ENCODE measurements at regions not wholly inside any gene's neighbourhood (a gene's known extent, or its start where the extent isn't known, plus 50 kb on each side); places are given as distances from the start of the nearest gene placed in this dataset.

DNA sequence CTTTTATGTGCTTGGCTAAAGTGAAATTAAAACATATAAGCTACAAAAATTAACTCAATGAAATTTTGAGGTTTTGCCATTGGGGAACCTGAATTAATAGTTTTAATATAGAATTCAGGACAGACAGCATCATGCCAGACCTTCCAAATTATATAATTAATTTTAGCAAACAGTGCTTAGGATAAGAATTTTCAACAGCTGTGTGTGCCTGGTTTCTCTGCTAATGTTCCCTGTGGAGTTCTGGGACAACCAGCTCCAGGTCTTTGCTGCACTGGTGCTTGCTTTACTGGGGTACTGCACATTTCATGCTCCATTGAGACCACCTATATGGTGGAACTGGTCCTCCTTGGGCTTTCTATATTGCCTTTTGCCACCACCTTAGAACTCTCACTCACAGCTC is 199.5 kb downstream of the NDFIP2 start:
- no peak for DNase-seq

DNA sequence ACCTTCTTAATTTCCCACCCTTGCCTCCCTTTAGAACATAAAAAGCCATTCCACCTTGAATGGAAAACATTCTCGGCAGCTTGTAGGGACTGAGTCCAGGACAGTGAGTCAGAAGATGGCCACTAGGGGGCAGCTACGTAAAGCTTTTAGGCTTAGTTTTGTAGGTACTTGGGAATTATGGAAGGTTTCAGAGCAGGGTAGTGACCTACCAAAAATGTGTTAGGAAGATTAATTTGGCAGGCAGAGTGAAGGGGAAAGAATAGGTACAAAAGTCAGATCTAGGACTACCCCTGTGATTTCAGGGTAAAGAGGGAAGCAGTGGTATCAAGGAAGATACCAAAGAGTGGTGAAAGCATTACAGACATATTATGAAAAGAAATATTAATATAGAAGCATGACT is 198.4 kb downstream of the NDFIP2 start:
- peak; percentile 71 for DNase-seq

DNA sequence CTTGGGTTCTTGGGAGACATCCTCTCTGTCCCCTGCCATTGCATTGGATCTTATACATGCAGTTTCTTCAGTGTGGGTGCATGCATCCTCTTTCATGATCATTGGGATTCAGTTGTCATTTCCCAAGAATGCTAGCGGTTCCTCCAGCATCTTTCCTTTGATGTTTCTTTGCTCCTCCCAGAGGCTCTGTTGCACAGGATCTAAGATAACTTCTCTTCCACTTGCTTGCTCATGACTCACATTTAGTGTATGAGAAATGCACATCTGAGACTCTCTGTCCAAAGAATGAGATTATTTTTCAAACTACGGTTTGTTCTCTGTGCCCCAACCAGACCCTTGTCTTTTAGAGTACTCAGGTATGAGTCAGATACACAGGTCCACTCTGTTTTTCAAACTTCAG is 197.1 kb downstream of the NDFIP2 start:
- DNase-seq = no peak

DNA sequence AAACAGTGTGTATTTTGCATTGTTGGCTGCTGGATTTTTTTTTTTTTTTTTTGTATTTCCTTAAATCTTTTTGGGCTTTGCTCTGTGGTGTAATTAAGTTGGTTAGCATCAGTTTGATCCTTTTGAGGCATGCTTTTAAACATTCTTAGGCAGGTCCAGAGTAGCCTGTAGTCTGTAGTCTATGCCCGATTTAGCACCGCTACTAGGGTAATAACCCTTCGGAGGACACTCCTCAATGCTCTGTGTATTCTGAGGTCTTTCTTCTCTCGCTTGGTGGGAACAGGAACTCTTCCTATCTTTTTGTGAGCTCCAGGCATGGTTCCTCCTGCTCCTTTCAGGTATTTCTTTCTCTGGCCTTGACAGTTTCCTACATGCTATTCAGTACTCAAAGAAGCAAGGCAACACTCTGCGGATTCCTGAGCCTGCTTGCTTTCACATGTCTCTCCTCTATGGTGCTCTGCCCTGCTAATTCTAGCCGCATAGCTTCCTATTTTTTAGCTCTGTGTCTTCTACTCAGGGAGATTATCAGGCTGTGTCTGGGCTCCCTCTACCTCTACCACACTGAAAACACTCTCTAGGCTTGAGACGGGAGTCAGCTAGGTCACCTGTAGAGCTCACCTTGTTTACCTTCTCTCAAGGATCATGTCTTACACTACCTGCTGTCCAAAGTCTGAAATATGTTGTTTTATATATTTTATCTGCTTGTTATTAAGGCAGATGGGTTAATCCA is 195.1 kb downstream of the NDFIP2 start:
- no peak for DNase-seq

DNA sequence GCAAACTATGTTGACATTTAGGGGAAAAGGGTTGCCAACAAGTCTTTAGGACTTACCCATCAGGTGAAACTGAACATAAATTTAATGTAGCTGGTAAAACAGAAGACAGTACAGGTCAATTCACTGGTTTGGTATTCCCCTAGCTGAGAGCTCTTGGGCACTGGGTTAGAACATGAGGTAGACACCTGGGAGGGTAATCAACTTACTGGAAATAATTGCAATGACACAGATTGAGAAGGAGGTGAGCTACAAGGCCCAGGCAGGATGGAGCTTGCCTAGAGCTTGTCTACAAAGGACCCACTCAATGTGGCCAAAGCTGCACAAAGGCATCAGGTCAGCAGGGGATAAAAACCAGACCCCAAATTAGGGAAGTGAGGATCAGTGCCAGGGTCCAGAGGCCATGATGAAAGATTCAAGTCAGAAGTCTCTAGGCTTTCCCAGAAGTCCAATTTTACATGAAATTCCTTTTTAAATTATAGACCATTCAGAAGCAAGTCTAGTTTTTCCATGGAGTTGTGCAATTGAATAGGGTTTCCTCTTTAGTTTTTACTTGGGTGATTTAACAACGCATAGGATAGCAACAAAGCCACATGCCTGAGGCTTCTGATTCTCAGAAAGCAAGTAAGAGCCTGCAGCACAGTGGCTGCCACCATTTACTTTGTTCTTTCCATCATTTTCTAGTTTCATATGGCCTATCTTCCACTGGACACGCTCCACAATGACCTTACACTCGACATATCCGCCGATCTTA is 194.0 kb downstream of the NDFIP2 start:
- no peak for DNase-seq

DNA sequence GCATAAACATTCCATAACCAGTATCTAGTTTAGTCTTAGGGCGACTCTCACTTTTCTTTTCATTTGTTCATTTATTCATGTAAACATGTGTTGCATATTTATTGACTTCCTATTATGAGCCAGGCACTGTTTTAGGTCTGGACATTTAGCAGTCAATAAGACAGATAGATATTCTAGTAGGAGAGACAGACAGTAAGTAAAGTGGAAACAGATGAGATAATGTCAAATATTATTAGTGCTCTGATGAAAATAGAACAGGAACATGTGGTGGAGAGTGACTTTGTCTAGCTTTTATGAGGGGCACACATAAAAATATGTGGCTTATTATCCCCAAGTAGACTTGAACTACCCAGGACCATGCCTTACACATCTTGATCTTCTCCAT is 193.0 kb downstream of the NDFIP2 start:
- no peak for DNase-seq

DNA sequence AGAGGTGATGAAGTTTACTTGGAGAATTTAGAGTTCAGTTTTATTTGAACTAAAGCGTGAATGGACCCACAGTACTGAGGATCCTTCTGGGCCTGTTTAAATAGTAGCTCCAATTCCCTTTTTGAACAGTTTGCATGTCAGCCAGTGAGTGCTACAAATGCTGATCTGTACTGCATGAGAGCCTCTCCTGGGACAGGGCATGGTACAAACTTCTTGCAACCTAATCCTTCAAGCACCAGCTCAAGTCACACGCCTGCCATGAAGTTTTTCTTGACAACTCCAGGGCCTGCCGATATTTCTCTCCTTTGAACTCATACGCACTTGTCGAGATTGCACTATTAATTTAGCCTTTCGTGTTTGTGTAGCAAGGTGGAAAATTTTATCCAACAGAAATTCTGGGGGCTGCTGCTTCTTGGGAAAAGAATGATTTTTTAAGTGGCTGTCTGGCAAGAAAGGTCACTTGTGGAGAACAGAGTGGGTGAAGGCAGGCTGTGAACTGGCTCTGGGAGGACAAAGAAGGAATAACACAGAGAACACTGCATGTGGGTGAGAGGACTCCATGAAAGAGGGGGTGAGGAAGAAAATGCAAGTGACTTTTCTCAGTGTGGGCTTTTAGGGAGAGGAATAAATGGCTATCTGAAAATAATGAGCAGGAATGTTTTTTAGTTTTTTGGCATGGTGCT is 192.5 kb downstream of the NDFIP2 start:
- no peak for DNase-seq

DNA sequence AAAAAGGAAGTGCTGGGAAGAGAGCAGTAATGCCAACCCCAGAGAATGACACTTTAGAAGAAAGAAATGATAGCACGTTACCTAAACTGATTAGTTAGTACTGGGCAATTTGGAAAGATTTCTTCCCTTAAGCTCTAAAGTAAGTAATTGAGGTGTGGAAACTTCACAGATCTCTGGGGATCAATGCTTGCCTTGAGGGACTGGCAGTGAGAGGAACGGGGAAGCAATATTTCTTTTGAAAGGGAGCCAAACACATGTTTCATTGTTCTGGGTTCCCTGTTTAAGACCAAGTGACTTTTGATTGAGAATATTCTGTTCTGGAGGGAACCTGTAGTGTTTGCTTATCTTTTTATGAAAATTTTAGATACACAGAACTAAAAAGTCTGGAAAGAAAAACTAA is 190.5 kb downstream of the NDFIP2 start:
- no peak for DNase-seq

DNA sequence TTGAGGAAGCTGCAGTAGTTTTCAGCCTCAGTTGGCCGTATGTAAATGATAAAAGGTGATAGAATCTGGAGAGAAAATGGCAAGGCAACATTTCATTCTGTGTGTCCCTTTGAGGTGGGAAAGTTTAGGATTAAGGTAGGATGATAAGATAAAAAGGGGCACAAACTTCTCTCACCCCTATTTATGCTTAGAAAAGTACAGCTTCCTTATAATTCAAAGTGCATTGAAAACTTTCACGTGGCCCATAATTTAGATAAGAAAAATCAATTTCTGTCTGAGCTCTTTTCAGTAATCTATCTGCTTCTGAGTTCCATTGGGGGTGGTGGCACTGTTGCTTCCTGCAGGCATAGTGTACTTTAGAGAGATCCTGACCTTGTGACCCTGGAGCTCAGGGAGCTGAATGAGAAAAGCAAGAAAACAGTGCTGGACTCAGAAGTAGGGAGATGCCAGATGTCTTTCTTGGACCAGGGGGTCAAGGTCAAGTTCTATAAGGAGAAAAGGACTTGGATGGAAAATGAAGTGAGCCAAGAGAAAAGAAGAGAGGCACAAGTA is 187.3 kb downstream of the NDFIP2 start:
- DNase-seq = no peak

DNA sequence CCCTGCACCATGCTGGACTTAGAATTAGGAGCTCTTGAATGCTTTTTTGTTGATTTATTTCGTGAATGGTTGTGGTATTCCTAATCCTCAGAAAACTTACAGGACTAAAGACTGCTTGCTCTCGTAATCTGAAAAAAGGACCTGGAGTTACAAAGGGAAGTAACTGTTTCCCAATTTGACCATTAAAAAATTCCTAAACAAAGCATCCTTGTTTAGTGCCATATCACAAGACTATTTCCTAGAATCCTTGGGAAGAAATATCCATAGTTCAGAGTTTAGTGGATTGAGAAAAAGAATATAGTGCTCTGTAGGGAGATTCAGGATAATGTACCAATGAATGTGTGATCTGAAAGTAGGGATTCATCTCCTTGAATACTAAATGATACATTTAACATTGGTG is 186.8 kb downstream of the NDFIP2 start:
- DNase-seq = no peak

DNA sequence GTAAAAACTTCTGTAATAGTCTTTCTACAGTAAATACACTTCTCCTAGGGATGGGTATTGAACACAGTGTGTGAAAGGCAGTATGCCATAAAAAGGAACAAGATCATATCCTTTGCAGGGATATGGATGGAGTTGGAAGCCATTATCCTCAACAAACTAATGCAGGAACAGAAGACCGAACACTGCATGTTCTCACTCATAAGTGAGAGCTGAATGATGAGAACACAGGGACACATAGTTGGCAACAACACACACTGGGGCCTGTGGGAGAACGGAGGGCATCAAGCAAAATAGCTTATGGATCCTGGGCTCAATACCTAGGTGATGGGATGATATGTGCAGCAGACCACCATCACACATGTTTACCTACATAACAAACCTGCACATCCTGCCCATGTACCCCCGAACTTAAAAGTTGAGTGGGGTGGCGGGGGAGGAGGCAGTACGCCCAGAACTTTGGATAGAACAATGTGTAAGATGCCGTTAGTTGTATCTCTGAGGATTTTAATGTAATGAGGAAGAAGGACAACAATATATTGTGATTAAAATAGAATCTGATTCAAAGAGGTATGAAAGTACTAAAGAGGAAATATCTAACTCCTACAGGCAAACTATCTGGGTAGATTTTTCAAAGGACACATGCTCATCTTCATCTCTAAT is 183.2 kb downstream of the NDFIP2 start:
- no peak for DNase-seq

DNA sequence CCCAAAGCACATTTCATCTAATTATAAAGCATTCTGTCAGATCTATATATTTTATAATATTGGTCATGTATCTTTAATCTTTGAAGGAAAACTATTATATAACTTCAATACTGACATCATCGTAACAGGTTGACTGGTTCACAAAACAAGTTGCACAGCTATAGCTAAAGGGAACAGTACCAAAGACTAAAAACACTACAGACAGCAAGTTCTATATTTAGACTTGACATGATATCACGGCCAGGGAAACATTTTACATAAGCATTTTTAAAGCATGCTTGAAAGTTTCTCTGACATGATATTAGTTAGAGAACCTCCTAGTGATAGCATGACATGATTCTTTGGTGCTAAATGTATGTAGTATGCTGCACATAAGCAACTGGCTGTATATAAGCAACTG is 182.5 kb downstream of the NDFIP2 start:
- DNase-seq = no peak

DNA sequence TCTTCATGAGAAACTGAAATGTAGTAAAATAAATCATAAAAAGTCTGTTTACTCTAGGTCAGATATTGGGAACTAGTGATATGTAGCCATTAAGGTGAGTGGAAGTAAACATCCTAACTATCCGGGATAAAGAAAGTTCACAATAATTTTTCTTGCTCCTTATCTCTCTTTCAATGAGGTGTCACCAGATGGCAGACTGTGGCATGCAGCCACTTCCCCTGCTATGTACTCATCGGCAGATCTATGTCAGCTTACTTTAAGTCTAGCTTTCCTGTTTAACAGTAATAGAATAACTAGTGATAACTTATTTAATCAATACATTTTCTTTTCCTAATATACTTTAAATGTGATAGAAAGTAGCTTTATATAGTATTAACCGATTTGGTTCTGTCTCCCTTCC is 181.9 kb downstream of the NDFIP2 start:
- DNase-seq = no peak

DNA sequence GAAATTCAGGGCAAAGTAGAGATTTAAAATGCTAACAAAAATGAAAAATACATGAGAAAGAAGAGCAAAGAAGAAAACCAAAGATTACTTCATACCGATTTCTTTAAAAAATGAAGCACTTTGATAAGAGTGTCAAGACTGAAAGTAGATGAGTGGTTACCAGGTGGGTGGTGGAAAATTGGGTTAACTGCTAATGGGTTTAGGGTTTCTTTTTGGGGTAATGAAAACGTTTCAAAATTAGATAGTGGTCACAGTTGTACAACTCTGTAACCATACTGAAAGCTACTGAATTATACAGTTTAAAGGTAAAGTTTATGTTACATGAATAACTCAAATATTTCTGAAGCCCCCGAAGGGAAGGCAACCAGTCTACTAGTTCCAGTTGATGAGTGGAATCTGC is 179.4 kb downstream of the NDFIP2 start:
- DNase-seq = no peak

DNA sequence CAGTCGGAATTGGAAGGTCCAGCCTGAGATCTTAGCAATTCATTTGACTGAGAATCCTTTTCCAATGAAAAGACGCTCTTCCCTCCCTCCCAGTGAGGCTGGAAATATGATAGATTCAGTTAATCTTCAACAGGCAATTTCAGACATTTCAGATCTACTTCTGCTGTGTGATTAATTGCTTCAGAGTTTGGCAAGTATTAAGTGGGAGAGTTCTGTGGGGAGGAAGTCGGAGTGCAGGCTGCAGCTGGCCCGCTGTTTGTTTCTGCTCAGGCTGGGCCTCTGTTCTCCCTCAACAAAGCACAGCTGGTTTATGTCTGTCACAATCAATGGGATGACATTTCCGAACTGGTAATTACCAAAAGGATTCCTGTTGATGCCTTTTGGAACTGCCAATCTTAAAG is 178.2 kb downstream of the NDFIP2 start:
- no peak for DNase-seq

DNA sequence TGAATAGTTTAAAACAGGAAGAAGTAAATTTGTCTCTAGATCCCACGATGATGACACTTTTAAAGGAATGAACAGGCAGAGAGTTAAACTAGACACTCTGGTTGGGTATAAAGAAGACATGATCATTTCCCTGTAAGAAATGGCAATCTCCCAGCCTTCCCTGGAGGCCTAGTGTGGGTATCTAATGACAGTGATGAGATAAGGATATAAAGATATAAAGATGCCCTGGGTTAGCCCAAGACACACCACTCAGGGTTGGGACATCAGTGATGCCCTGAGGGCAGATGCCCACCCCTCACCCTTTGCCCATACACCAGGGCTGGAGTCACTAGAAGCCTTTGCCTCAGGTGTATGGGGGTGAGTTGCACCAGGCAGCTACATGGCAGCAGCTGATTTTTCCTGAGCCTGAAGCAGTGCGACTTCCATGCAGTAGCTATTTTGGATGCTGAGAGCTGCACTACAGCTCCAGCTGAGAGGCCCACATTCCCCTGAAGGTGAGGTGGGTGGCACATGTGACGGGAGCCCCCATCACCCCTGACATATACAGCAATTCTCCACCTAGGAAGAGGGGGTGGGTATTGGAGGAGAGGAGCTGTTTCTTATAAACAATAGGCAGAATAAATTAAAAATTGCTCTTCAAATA is 177.5 kb downstream of the NDFIP2 start:
- no peak for DNase-seq

DNA sequence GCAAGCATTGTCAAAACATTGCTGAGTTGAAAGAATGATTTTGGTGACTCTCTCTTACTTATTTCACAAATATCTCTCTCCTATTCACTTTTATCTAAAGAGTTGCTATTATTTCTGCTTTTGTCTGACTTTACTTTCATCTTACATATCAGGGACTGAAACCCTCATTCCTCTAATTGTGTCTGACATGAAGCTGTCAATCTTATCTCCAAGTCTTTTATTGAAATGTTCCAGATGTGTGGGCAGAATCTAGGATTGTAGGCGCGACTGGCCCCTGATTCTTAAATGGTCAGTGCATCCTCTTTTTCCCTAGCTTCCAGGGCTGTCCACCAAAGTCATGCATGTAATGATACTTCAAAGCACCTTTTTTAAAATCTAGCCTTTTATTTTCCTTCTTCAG is 174.6 kb downstream of the NDFIP2 start:
- DNase-seq = no peak

DNA sequence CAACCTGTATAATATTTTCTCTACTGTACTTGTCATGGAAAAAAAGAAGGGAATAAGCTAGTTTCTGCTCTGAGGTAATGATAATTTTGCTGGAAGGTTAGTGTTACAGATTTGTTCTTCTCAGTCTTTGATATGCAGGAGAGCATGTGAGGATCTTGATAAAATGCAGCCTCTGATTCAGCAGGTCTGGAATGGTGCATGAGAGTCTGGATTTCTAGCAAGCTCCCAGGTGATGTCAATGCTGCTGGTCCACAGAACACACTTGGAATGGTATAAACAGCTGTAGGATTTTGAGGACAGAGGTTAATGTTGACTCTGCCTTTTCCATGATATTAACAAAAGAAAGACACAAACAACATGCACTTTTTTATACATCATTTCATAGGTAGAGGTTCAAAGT is 173.6 kb downstream of the NDFIP2 start:
- no peak for DNase-seq

DNA sequence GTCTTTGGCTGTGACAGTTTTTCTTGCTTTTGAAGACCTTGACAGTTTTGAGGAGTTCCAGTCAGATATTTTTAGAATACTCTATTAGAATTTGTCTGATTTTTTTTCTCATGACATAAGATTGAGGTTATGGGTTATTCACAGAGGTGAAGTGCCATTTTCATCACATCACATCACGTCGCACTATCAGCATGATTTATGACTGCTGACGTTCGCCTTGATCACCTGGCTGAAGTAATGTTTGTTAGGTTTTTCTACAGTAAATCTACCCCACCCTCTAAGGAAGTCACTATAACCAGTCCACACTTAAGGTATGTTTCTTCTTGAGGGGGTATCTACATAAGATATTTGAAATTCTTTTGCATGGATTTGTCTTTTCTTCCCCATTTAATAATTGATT is 169.7 kb downstream of the NDFIP2 start:
- DNase-seq = no peak

DNA sequence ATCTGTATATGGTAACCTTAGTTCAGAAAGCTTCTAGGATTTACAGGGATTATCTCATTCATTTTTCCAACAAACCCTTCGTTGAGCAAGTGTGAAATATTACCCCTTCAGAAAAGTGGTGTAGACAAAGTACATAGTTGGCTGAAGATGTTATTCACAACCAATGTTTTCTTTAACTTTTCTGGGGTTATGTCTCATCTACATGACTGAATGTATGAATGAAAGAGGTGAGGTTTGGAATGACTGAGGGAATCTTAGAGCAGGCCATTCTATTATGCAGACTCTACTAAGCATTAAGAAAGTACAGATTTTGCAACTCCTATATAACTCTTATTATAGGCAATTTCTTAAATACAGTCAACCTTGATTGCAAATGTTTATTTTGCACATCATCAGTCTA is 167.2 kb downstream of the NDFIP2 start:
- DNase-seq = no peak

DNA sequence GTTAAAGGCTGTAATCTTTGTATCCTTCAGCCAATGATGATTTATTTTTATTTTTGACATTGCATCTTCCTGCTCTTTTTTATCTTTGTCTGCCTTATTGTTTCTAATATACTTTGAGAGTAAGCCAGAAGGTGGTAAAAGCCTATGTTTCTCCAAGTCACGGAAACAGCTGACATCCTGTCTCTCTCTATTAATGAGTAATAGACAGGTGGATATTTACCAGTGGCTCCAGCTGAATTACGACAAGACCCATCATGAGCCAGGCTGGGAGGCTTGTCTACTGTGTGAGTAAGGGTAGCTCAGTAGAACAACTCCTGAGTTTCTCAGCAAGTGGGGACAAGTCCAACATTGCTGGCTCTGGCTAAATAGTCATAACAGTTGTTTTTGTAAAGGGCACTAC is 166.6 kb downstream of the NDFIP2 start:
- DNase-seq = peak; percentile 64

DNA sequence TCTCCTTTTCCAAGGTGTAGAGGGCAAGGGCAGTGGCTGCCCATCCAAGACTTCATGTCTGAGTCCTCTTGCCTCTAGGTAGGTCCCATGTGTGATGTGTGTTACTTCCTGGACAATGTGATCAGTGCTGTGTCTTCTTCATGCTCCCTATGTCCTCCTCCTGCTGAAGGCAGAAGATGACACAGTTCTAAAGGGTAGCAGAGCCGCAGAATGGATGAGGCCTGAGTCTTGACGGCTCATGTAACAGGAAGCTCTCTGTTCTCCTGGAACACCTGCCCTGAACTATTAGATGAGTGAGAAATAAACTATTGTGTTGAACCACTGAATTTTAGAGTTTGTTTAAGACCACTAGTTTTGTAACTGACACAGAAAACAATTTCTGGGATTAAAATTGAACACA is 165.9 kb downstream of the NDFIP2 start:
- no peak for DNase-seq

DNA sequence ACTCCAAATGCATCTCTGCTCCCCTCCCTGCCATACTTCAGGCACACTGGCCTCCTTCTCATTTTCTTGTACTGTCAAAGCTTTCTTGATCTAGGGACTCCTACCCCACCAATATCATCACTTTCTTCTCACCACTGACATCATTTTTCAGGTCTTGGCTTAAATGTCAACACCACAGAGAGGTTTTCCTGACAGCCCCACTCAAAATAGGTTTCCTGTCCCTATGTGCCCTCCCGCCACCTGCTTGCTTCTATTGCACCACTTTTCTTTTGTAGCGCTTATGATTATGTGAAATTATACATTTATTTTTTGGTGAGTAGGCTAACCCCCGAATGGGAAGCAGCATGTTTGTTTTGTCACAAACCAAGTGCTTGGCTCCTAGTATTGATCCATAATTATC is 164.6 kb downstream of the NDFIP2 start:
- DNase-seq = peak; percentile 13
